T-cell (primary cell): ENCODE measurements at regions not wholly inside any gene's neighbourhood (a gene's known extent, or its start where the extent isn't known, plus 50 kb on each side); places are given as distances from the start of the nearest gene placed in this dataset.

Source experiments
- ATAC-seq, 4 experiments: fragments of 200-7000 bp in 3 of 4; fragments of 150-1000 bp in 1 of 4; cut with Tn5 transposase; replicated peaks in 1 of 4; 1 replicate in 3 of 4; 2 replicates in 1 of 4; pipeline ENCODE4 v1.10.0; 2021; ENCODE audit warnings: moderate library complexity in 3 of 4, mild to moderate bottlenecking in 2 of 4, moderate number of reproducible peaks in 1 of 4
- CTCF ChIA-PET, 2 donors: fragments of 300-600 bp; sonication (Branson Sonifier 250); formaldehyde crosslinking; loops; one replicate each; lab custom pipeline; 2022; ENCODE audit warnings: antibody characterized with exemption in 2 of 2; lab: Charles Lee
- POLR2A ChIA-PET, 2 donors: fragments of 300-600 bp; sonication (Branson Sonifier 250); formaldehyde crosslinking; loops; one replicate each; lab custom pipeline; 2022; ENCODE audit warnings: antibody characterized with exemption in 2 of 2; lab: Charles Lee
- DNase-seq, 35 experiments: peaks; one replicate each; pipeline versions ENCODE4 v3.0.0 to v3.0.0-alpha.2; 2013 to 2023
- H3K27ac ChIP-seq: one replicate; pipeline ENCODE4 v1.5.1; 2013; ENCODE audit warnings: low read length
- H3K27me3 ChIP-seq, 2 experiments: replicated peaks in 1 of 2; 1 replicate in 1 of 2; 2 replicates in 1 of 2; pipeline versions ENCODE4 v1.6.1 to v1.7.0; 2013; ENCODE audit warnings: low read length in 1 of 2, mixed read lengths in 1 of 2; ENCODE audit not compliant: control insufficient read depth in 2 of 2, insufficient read depth in 2 of 2; ENCODE audit errors: extremely low read depth in 1 of 2
- H3K36me3 ChIP-seq, 2 donors: 1 replicate in 1 of 2; 2 replicates in 1 of 2; pipeline versions ENCODE4 v1.6.1 to v1.7.0; 2013; ENCODE audit warnings: low read length in 1 of 2; ENCODE audit not compliant: control insufficient read depth in 2 of 2, insufficient read depth in 1 of 2; ENCODE audit errors: extremely low read depth in 1 of 2
- H3K4me1 ChIP-seq, 2 experiments: 1 replicate in 1 of 2; 2 replicates in 1 of 2; pipeline versions ENCODE4 v1.6.1 to v1.7.0; 2013; ENCODE audit warnings: low read length in 2 of 2, mixed read lengths in 1 of 2; ENCODE audit not compliant: insufficient read depth in 2 of 2, control insufficient read depth in 1 of 2; ENCODE audit errors: extremely low read depth in 1 of 2
- H3K4me3 ChIP-seq, 2 donors: 1 replicate in 1 of 2; 2 replicates in 1 of 2; pipeline versions ENCODE4 v1.5.1 to v1.7.0; 2013; ENCODE audit warnings: mild to moderate bottlenecking in 2 of 2, low read length in 1 of 2, moderate library complexity in 1 of 2; ENCODE audit not compliant: control insufficient read depth in 1 of 2; ENCODE audit errors: extremely low read depth in 1 of 2
- H3K9me3 ChIP-seq: 2 replicates; pipeline ENCODE4 v1.7.0; 2013
- H3K27ac Mint-ChIP-seq, 2 donors: one replicate each; pipeline ENCODE4 v1.8.0; 2020 to 2021; ENCODE audit warnings: mild to moderate bottlenecking in 2 of 2, mixed read lengths in 2 of 2
- H3K27me3 Mint-ChIP-seq, 2 donors: one replicate each; pipeline ENCODE4 v1.8.0; 2021 to 2022; ENCODE audit warnings: mixed read lengths in 2 of 2
- H3K36me3 Mint-ChIP-seq: one replicate; pipeline ENCODE4 v1.8.0; 2021; ENCODE audit warnings: mixed read lengths
- H3K4me1 Mint-ChIP-seq, 3 donors: one replicate each; pipeline ENCODE4 v1.8.0; 2020 to 2022; ENCODE audit warnings: mixed read lengths in 3 of 3, mild to moderate bottlenecking in 1 of 3
- H3K4me3 Mint-ChIP-seq, 3 donors: one replicate each; pipeline ENCODE4 v1.8.0; 2020 to 2022; ENCODE audit warnings: mild to moderate bottlenecking in 3 of 3, mixed read lengths in 3 of 3, moderate library complexity in 3 of 3
- H3K9me3 Mint-ChIP-seq, 3 donors: one replicate each; pipeline ENCODE4 v1.8.0; 2020 to 2022; ENCODE audit warnings: mixed read lengths in 3 of 3
- WGBS: methylation state at CpG from one replicate; pipeline ENCODE4 v1.1.5; 2013; ENCODE audit warnings: missing lambda C conversion rate; ENCODE audit not compliant: insufficient coverage; 5-methylcytosine and 5-hydroxymethylcytosine counted together

GRCh38 chr2:66202586-66202985 is 232.3 kb upstream of the MEIS1 start:
- POLR2A ChIA-PET, result no interaction called here
- CTCF ChIA-PET, result no interaction called here
- Histone ChIP-seq H3K4me1 (no peaks in the 10 kb centered on the region), H3K9me3 (no peaks in the 10 kb centered on the region), H3K4me3 (no peak overlapping the region), H3K36me3 (no peaks in the 10 kb centered on the region), H3K27me3 (no peaks in the 10 kb centered on the region), H3K27ac (no peak overlapping the region)
- H3K27me3 Mint-ChIP-seq, result no peaks in the 10 kb centered on the region
- no peaks in the 10 kb centered on the region for H3K4me1 Mint-ChIP-seq
- peaks cover under 1 to 4% (median 3%) of the 10 kb centered on the region in 3 donors for H3K9me3 Mint-ChIP-seq
- no peaks in the 10 kb centered on the region for H3K36me3 Mint-ChIP-seq
- no peak for DNase-seq
- no peak overlapping the region for H3K4me3 Mint-ChIP-seq
- WGBS, result 38% methylated on average over 1 of the region's 2 CpGs
- no peak overlapping the region for H3K27ac Mint-ChIP-seq
- ATAC-seq, result no peak

- Histone ChIP-seq H3K4me3 (no peak overlapping the region), H3K27ac (no peak overlapping the region), H3K27me3 (no peaks in the 10 kb centered on the region), H3K9me3 (no peaks in the 10 kb centered on the region), H3K4me1 (no peaks in the 10 kb centered on the region), H3K36me3 (no peaks in the 10 kb centered on the region)
- Mint-ChIP-seq H3K9me3 (peaks cover 4 to 9% (median 7%) of the 10 kb centered on the region in 3 donors), H3K27ac (no peak overlapping the region), H3K27me3 (no peaks in the 10 kb centered on the region), H3K4me3 (no peak overlapping the region), H3K4me1 (no peaks in the 10 kb centered on the region), H3K36me3 (no peaks in the 10 kb centered on the region)
- ATAC-seq (no peak), DNase-seq (no peak)
- no CpG with 5 or more reads among the region's 2 CpGs for WGBS
- ChIA-PET CTCF (no interaction called here), POLR2A (no interaction called here)
Observed at GRCh38 chr2:66201242-66201641, 233.7 kb upstream of the MEIS1 start.

- no peak overlapping the region for H3K27ac Mint-ChIP-seq
- Histone ChIP-seq H3K27me3 (no peaks in the 10 kb centered on the region), H3K9me3 (no peaks in the 10 kb centered on the region), H3K4me3 (no peak overlapping the region), H3K4me1 (no peaks in the 10 kb centered on the region), H3K36me3 (no peaks in the 10 kb centered on the region), H3K27ac (no peak overlapping the region)
- peaks cover 4 to 9% (median 4%) of the 10 kb centered on the region in 3 donors for H3K9me3 Mint-ChIP-seq
- DNase-seq, result no peak
- ChIA-PET POLR2A (no interaction called here), CTCF (no interaction called here)
- no peaks in the 10 kb centered on the region for H3K4me1 Mint-ChIP-seq
- no peak overlapping the region for H3K4me3 Mint-ChIP-seq
- H3K27me3 Mint-ChIP-seq, result no peaks in the 10 kb centered on the region
- H3K36me3 Mint-ChIP-seq, result no peaks in the 10 kb centered on the region
- ATAC-seq, result no peak
Observed at GRCh38 chr2:66198873-66199272, 236.1 kb upstream of the MEIS1 start.

- ATAC-seq, result no peak
- Mint-ChIP-seq H3K9me3 (peaks cover 6 to 11% (median 7%) of the 10 kb centered on the region in 3 donors), H3K4me3 (no peak overlapping the region), H3K27ac (no peak overlapping the region), H3K4me1 (no peaks in the 10 kb centered on the region), H3K27me3 (peaks cover 0 to 4% of the 10 kb centered on the region in 2 donors), H3K36me3 (no peaks in the 10 kb centered on the region)
- WGBS, result 100% methylated on average over 1 of the region's 2 CpGs
- Histone ChIP-seq H3K4me3 (no peak overlapping the region), H3K9me3 (no peaks in the 10 kb centered on the region), H3K4me1 (no peaks in the 10 kb centered on the region), H3K27ac (no peak overlapping the region), H3K36me3 (no peaks in the 10 kb centered on the region), H3K27me3 (no peaks in the 10 kb centered on the region)
- no peak for DNase-seq
- ChIA-PET CTCF (no interaction called here), POLR2A (no interaction called here)
Observed at GRCh38 chr2:66192888-66193287, 242.0 kb upstream of the MEIS1 start.

- no peak overlapping the region for H3K4me3 Mint-ChIP-seq
- POLR2A ChIA-PET, result no interaction called here
- Histone ChIP-seq H3K27ac (no peak overlapping the region), H3K4me1 (no peaks in the 10 kb centered on the region), H3K27me3 (no peaks in the 10 kb centered on the region), H3K36me3 (no peaks in the 10 kb centered on the region), H3K9me3 (no peaks in the 10 kb centered on the region), H3K4me3 (no peak overlapping the region)
- H3K27ac Mint-ChIP-seq, result no peak overlapping the region
- no peaks in the 10 kb centered on the region for H3K4me1 Mint-ChIP-seq
- peaks cover 0 to 4% of the 10 kb centered on the region in 2 donors for H3K27me3 Mint-ChIP-seq
- CTCF ChIA-PET, result no interaction called here
- no peaks in the 10 kb centered on the region for H3K36me3 Mint-ChIP-seq
- H3K9me3 Mint-ChIP-seq, result peaks cover 3 to 10% (median 4%) of the 10 kb centered on the region in 3 donors
- WGBS, result no CpG with 5 or more reads among the region's 1 CpG
- DNase-seq (no peak), ATAC-seq (no peak)
Observed at GRCh38 chr2:66191311-66191710, 243.6 kb upstream of the MEIS1 start.

GRCh38 chr2:66189553-66189952 is 245.4 kb upstream of the MEIS1 start:
- no peaks in the 10 kb centered on the region for H3K4me1 Mint-ChIP-seq
- no peaks in the 10 kb centered on the region for H3K27me3 ChIP-seq
- H3K4me1 ChIP-seq, result no peaks in the 10 kb centered on the region
- peaks cover 3 to 14% (median 4%) of the 10 kb centered on the region in 3 donors for H3K9me3 Mint-ChIP-seq
- no peaks in the 10 kb centered on the region for H3K36me3 ChIP-seq
- no peak overlapping the region for H3K4me3 Mint-ChIP-seq
- POLR2A ChIA-PET, result no interaction called here
- H3K9me3 ChIP-seq, result no peaks in the 10 kb centered on the region
- H3K36me3 Mint-ChIP-seq, result no peaks in the 10 kb centered on the region
- CTCF ChIA-PET, result no interaction called here
- ATAC-seq (no peak), DNase-seq (no peak)
- no peak overlapping the region for H3K27ac Mint-ChIP-seq
- peaks cover 0 to 4% of the 10 kb centered on the region in 2 donors for H3K27me3 Mint-ChIP-seq
- no peak overlapping the region for H3K27ac ChIP-seq
- no peak overlapping the region for H3K4me3 ChIP-seq

GRCh38 chr2:66186537-66186936 is 248.4 kb upstream of the MEIS1 start:
- no peaks in the 10 kb centered on the region for H3K9me3 ChIP-seq
- no peaks in the 10 kb centered on the region for H3K36me3 ChIP-seq
- H3K27ac ChIP-seq, result no peak overlapping the region
- Mint-ChIP-seq H3K9me3 (peaks cover 2 to 12% (median 3%) of the 10 kb centered on the region in 3 donors), H3K4me3 (no peak overlapping the region), H3K4me1 (no peaks in the 10 kb centered on the region), H3K36me3 (no peaks in the 10 kb centered on the region), H3K27me3 (peaks cover 0 to 3% of the 10 kb centered on the region in 2 donors), H3K27ac (no peak overlapping the region)
- H3K27me3 ChIP-seq, result no peaks in the 10 kb centered on the region
- H3K4me1 ChIP-seq, result no peaks in the 10 kb centered on the region
- no peak for DNase-seq
- no peak overlapping the region for H3K4me3 ChIP-seq
- ChIA-PET POLR2A (no interaction called here), CTCF (no interaction called here)
- WGBS, result no CpG with 5 or more reads among the region's 3 CpGs
- no peak for ATAC-seq
